CD14-positive monocyte (primary cell): ENCODE measurements at regions not wholly inside any gene's neighbourhood (a gene's known extent, or its start where the extent isn't known, plus 50 kb on each side); places are given as distances from the start of the nearest gene placed in this dataset.

Experiments used
- DNase-seq, 3 donors: peaks; one replicate each; pipeline ENCODE4 v3.0.0-alpha.2; 2011 to 2022
- H2AFZ ChIP-seq: 2 replicates; pipeline ENCODE4 v1.6.0; 2012; ENCODE audit warnings: mild to moderate bottlenecking, low read depth, low read length, inconsistent platforms; ENCODE audit not compliant: insufficient read depth, poor library complexity, severe bottlenecking
- H3K27ac ChIP-seq, 2 donors: 1 replicate in 1 of 2; 2 replicates in 1 of 2; pipeline ENCODE4 v1.5.1; 2012 to 2013; ENCODE audit warnings: low read length in 2 of 2, control low read depth in 1 of 2, inconsistent platforms in 1 of 2, low read depth in 1 of 2, mild to moderate bottlenecking in 1 of 2
- H3K27me3 ChIP-seq, 2 donors: one replicate each; pipeline versions ENCODE4 v1.6.0 to v1.6.1; 2011 to 2013; ENCODE audit warnings: low read length in 2 of 2; ENCODE audit not compliant: control insufficient read depth in 2 of 2, insufficient read depth in 2 of 2
- H3K36me3 ChIP-seq, 2 donors: replicated peaks in 1 of 2; 1 replicate in 1 of 2; 2 replicates in 1 of 2; pipeline versions ENCODE4 v1.5.1 to v1.6.1; 2012 to 2013; ENCODE audit warnings: low read length in 2 of 2, control low read depth in 1 of 2, inconsistent platforms in 1 of 2, mild to moderate bottlenecking in 1 of 2; ENCODE audit not compliant: insufficient read depth in 2 of 2, control insufficient read depth in 1 of 2
- H3K4me1 ChIP-seq, 2 donors: 1 replicate in 1 of 2; 2 replicates in 1 of 2; pipeline versions ENCODE4 v1.5.1 to v1.6.1; 2012 to 2013; ENCODE audit warnings: low read length in 2 of 2, control low read depth in 1 of 2, inconsistent platforms in 1 of 2, mild to moderate bottlenecking in 1 of 2, moderate library complexity in 1 of 2; ENCODE audit not compliant: insufficient read depth in 2 of 2, control insufficient read depth in 1 of 2
- H3K4me2 ChIP-seq: replicated peaks from 2 replicates; pipeline ENCODE3; 2012; ENCODE audit warnings: low read length, moderate library complexity, mild to moderate bottlenecking; ENCODE audit not compliant: poor library complexity, severe bottlenecking; ENCODE audit errors: extremely low read depth
- H3K4me3 ChIP-seq, 3 experiments: fragments of 200-600 bp in 1 of 3; sonication (generic) in 1 of 3; replicated peaks in 1 of 3; 1 replicate in 2 of 3; 2 replicates in 1 of 3; pipeline ENCODE4 v1.5.1; 2011 to 2013; ENCODE audit warnings: low read length in 3 of 3, mild to moderate bottlenecking in 3 of 3, control low read depth in 2 of 3, low read depth in 2 of 3, inconsistent platforms in 1 of 3, moderate library complexity in 1 of 3
- H3K79me2 ChIP-seq: 2 replicates; pipeline ENCODE4 v1.6.0; 2012; ENCODE audit warnings: mild to moderate bottlenecking, control low read depth, inconsistent platforms, low read length, moderate library complexity; ENCODE audit not compliant: insufficient read depth
- H3K9ac ChIP-seq: 2 replicates; pipeline ENCODE4 v1.6.0; 2017; ENCODE audit warnings: low read length, mild to moderate bottlenecking; ENCODE audit not compliant: insufficient read depth, poor library complexity, severe bottlenecking
- H3K9me3 ChIP-seq, 2 donors: replicated peaks in 1 of 2; 1 replicate in 1 of 2; 2 replicates in 1 of 2; pipeline versions ENCODE4 v1.5.1 to v1.6.1; 2012 to 2013; ENCODE audit warnings: low read length in 2 of 2, control low read depth in 1 of 2; ENCODE audit not compliant: control insufficient read depth in 1 of 2, insufficient read depth in 1 of 2
- H4K20me1 ChIP-seq: 2 replicates; pipeline ENCODE4 v1.6.0; 2012; ENCODE audit warnings: mild to moderate bottlenecking, low read length, control low read depth, moderate library complexity; ENCODE audit not compliant: insufficient read depth
- H3K27ac Mint-ChIP-seq, 7 donors: one replicate each; pipeline ENCODE4 v1.8.0; 2020; ENCODE audit warnings: mild to moderate bottlenecking in 7 of 7, mixed read lengths in 7 of 7, moderate library complexity in 6 of 7, inconsistent platforms in 2 of 7
- H3K27me3 Mint-ChIP-seq, 3 donors: one replicate each; pipeline ENCODE4 v1.8.0; 2021 to 2022; ENCODE audit warnings: low read depth in 3 of 3, mild to moderate bottlenecking in 3 of 3, mixed read lengths in 3 of 3, moderate library complexity in 3 of 3, inconsistent platforms in 1 of 3
- H3K36me3 Mint-ChIP-seq, 2 donors: one replicate each; pipeline ENCODE4 v1.8.0; 2020; ENCODE audit warnings: mixed read lengths in 2 of 2, inconsistent platforms in 1 of 2, mild to moderate bottlenecking in 1 of 2
- H3K4me1 Mint-ChIP-seq: one replicate; pipeline ENCODE4 v1.8.0; 2020; ENCODE audit warnings: mild to moderate bottlenecking, mixed read lengths
- H3K4me3 Mint-ChIP-seq, 2 donors: one replicate each; pipeline ENCODE4 v1.8.0; 2020; ENCODE audit warnings: mild to moderate bottlenecking in 2 of 2, mixed read lengths in 2 of 2, moderate library complexity in 1 of 2
- H3K9me3 Mint-ChIP-seq, 7 donors: one replicate each; pipeline ENCODE4 v1.8.0; 2020 to 2022; ENCODE audit warnings: mixed read lengths in 7 of 7, mild to moderate bottlenecking in 6 of 7, moderate library complexity in 6 of 7, inconsistent platforms in 2 of 7
- WGBS: methylation state at CpG from one replicate; pipeline ENCODE4 v1.1.5; 2013; ENCODE audit warnings: missing lambda C conversion rate; ENCODE audit not compliant: insufficient coverage; 5-methylcytosine and 5-hydroxymethylcytosine counted together
- intact Hi-C, 2 donors: fragments of 100-400 bp; cut with micrococcal nuclease; formaldehyde crosslinking; loops; one replicate each; pipeline versions ENCODE4 v1.15.0 to v1.15.1; 2023
- TF ChIP-seq, protein P1 (sequence below): fragments of 200-600 bp; IDR thresholded peaks from one replicate; pipeline ENCODE4 v1.8.0; 2022; ENCODE audit warnings: antibody characterized with exemption, mild to moderate bottlenecking

GRCh38 chr9:7286101-7286500 is 513.5 kb downstream of the DMAC1 start:
- H3K79me2 ChIP-seq: no peaks in the 10 kb centered on the region
- WGBS: no CpG with 5 or more reads among the region's 2 CpGs
- TF ChIP-seq, protein P1, sequence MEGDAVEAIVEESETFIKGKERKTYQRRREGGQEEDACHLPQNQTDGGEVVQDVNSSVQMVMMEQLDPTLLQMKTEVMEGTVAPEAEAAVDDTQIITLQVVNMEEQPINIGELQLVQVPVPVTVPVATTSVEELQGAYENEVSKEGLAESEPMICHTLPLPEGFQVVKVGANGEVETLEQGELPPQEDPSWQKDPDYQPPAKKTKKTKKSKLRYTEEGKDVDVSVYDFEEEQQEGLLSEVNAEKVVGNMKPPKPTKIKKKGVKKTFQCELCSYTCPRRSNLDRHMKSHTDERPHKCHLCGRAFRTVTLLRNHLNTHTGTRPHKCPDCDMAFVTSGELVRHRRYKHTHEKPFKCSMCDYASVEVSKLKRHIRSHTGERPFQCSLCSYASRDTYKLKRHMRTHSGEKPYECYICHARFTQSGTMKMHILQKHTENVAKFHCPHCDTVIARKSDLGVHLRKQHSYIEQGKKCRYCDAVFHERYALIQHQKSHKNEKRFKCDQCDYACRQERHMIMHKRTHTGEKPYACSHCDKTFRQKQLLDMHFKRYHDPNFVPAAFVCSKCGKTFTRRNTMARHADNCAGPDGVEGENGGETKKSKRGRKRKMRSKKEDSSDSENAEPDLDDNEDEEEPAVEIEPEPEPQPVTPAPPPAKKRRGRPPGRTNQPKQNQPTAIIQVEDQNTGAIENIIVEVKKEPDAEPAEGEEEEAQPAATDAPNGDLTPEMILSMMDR: no peak
- no peak overlapping the region for H3K27ac Mint-ChIP-seq
- peaks cover 0 to 9% (median 7%) of the 10 kb centered on the region in 7 donors for H3K9me3 Mint-ChIP-seq
- no peak overlapping the region for H3K4me3 Mint-ChIP-seq
- no peak overlapping the region for H2AFZ ChIP-seq
- H3K4me1 ChIP-seq: no peaks in the 10 kb centered on the region
- H3K36me3 Mint-ChIP-seq: no peaks in the 10 kb centered on the region
- no peaks in the 10 kb centered on the region for H3K36me3 ChIP-seq
- H3K4me1 Mint-ChIP-seq: no peaks in the 10 kb centered on the region
- H3K4me2 ChIP-seq: no peak overlapping the region
- DNase-seq: no peak
- no peak overlapping the region for H3K4me3 ChIP-seq
- no peaks in the 10 kb centered on the region for H3K9me3 ChIP-seq
- H3K27ac ChIP-seq: no peak overlapping the region
- H3K9ac ChIP-seq: no peak overlapping the region
- peaks cover 0 to 2% (median 1%) of the 10 kb centered on the region in 3 donors for H3K27me3 Mint-ChIP-seq
- H4K20me1 ChIP-seq: no peaks in the 10 kb centered on the region
- H3K27me3 ChIP-seq: no peaks in the 10 kb centered on the region
- intact Hi-C loops: no loop called here

- no peaks in the 10 kb centered on the region for H3K79me2 ChIP-seq
- no peak overlapping the region for H2AFZ ChIP-seq
- H3K9me3 ChIP-seq: no peaks in the 10 kb centered on the region
- no peaks in the 10 kb centered on the region for H3K27me3 ChIP-seq
- H3K4me2 ChIP-seq: no peak overlapping the region
- no peak overlapping the region for H3K9ac ChIP-seq
- intact Hi-C loops: no loop called here
- no peaks in the 10 kb centered on the region for H3K4me1 ChIP-seq
- 83% methylated on average over 5 of the region's 5 CpGs for WGBS
- H3K9me3 Mint-ChIP-seq: peaks cover 3 to 14% (median 9%) of the 10 kb centered on the region in 7 donors
- peaks cover 1 to 3% (median 1%) of the 10 kb centered on the region in 3 donors for H3K27me3 Mint-ChIP-seq
- no peaks in the 10 kb centered on the region for H3K36me3 ChIP-seq
- H3K36me3 Mint-ChIP-seq: no peaks in the 10 kb centered on the region
- TF ChIP-seq, protein P1: no peak
- no peak overlapping the region for H3K27ac ChIP-seq
- H3K4me1 Mint-ChIP-seq: no peaks in the 10 kb centered on the region
- H3K27ac Mint-ChIP-seq: no peak overlapping the region
- H4K20me1 ChIP-seq: no peaks in the 10 kb centered on the region
- no peak for DNase-seq
- no peak overlapping the region for H3K4me3 Mint-ChIP-seq
- no peak overlapping the region for H3K4me3 ChIP-seq
These were observed 514.4 kb downstream of the DMAC1 start for GRCh38 chr9:7285199-7285598.
